SU-DHL-6 (cell line): ENCODE measurements at regions not wholly inside any gene's neighbourhood (a gene's known extent, or its start where the extent isn't known, plus 50 kb on each side); places are given as distances from the start of the nearest gene placed in this dataset.

Source experiments
- CTCF ChIP-seq: fragments of 200-600 bp; sonication (generic); IDR thresholded peaks from one replicate; pipeline ENCODE4 v1.5.1; 2017; ENCODE audit warnings: antibody characterized with exemption, mild to moderate bottlenecking, low read length, moderate library complexity; ENCODE audit not compliant: insufficient read depth, poor library complexity, severe bottlenecking
- EZH2phosphoT487 ChIP-seq: fragments of 200-600 bp; sonication (generic), shearing (Covaris generic); conservative IDR thresholded peaks from 2 replicates; pipeline ENCODE4 v1.6.1; 2018; ENCODE audit warnings: mild to moderate bottlenecking, antibody characterized with exemption, low read length, moderate library complexity, mixed read lengths

- no peak for TF ChIP-seq CTCF
- TF ChIP-seq EZH2phosphoT487: no peak
Measured at GRCh38 chr11:80687941-80688340, 1247.1 kb upstream of the TENM4 start.
